ENCODE measurements at regions not wholly inside any gene's neighbourhood (a gene's known extent, or its start where the extent isn't known, plus 50 kb on each side); places are given as distances from the start of the nearest gene placed in this dataset.

DNA sequence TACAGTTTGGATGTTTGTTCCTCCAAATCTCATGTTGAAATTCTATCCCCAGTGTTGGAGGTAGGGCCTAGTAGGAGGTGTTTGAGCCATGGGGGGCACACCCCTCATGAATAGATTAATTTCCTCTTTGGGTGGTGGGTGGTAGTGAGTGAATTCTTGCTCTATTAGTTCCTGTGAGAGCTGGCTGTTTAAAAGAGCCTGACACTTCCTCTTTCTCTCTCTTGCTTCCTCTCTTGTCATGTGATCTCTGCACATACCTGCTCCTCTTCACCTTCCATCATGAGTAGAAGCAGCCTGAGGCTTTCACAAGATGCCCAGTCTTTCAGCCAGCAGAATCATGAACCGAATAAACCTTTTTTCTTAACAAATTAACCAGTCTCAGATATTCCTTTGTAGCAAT lies 340.2 kb upstream of the CHD6 start:
- TF ChIP-seq POLR2AphosphoS5 (IDR thresholded peaks at IDR 0.05; ENCODE audit: borderline replicate concordance, low read depth, low read length) (no peak), EZH2 (IDR thresholded peaks at IDR 0.05) (no peak)

Measured in SK-N-MC (cell line).